Choroid plexus epithelial cell (primary cell): ENCODE measurements at regions not wholly inside any gene's neighbourhood (a gene's known extent, or its start where the extent isn't known, plus 50 kb on each side); places are given as distances from the start of the nearest gene placed in this dataset.

Experiments used
- DNase-seq: peaks from one replicate; pipeline ENCODE4 v3.0.0-alpha.2; 2010; ENCODE audit warnings: low read depth
- H3K4me3 ChIP-seq: 2 replicates; pipeline ENCODE4 v1.5.1; 2011; ENCODE audit warnings: low read depth, mild to moderate bottlenecking, control low read depth, low read length, moderate library complexity
- TF ChIP-seq, protein P1 (sequence below): conservative IDR thresholded peaks from 2 replicates; pipeline ENCODE4 v1.5.1; 2011; ENCODE audit warnings: low read depth, mild to moderate bottlenecking, control low read depth, inconsistent platforms, low read length, moderate library complexity

DNA sequence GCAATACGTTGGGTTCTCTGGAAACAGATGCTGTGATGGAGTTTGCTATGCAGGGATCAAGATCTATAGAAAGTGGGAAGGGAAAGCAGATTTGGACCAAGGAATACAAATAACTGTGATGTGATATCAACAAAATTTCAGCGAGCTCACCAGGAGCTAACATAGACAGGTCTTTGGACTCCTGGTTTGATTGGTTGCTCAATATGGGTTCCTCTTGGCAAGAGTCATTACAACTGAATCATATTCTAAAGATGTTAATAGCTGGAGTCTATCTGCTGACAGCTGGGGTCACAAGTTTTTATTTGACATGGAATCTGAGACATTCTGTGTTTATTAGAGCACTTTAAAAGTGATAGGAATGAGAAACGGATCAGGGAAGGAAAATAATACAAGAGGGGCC is 637.6 kb upstream of the GNPDA2 start:
- TF ChIP-seq, protein P1, sequence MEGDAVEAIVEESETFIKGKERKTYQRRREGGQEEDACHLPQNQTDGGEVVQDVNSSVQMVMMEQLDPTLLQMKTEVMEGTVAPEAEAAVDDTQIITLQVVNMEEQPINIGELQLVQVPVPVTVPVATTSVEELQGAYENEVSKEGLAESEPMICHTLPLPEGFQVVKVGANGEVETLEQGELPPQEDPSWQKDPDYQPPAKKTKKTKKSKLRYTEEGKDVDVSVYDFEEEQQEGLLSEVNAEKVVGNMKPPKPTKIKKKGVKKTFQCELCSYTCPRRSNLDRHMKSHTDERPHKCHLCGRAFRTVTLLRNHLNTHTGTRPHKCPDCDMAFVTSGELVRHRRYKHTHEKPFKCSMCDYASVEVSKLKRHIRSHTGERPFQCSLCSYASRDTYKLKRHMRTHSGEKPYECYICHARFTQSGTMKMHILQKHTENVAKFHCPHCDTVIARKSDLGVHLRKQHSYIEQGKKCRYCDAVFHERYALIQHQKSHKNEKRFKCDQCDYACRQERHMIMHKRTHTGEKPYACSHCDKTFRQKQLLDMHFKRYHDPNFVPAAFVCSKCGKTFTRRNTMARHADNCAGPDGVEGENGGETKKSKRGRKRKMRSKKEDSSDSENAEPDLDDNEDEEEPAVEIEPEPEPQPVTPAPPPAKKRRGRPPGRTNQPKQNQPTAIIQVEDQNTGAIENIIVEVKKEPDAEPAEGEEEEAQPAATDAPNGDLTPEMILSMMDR: no peak
- peak; percentile 21 for DNase-seq
- no peak overlapping the region for H3K4me3 ChIP-seq

DNA sequence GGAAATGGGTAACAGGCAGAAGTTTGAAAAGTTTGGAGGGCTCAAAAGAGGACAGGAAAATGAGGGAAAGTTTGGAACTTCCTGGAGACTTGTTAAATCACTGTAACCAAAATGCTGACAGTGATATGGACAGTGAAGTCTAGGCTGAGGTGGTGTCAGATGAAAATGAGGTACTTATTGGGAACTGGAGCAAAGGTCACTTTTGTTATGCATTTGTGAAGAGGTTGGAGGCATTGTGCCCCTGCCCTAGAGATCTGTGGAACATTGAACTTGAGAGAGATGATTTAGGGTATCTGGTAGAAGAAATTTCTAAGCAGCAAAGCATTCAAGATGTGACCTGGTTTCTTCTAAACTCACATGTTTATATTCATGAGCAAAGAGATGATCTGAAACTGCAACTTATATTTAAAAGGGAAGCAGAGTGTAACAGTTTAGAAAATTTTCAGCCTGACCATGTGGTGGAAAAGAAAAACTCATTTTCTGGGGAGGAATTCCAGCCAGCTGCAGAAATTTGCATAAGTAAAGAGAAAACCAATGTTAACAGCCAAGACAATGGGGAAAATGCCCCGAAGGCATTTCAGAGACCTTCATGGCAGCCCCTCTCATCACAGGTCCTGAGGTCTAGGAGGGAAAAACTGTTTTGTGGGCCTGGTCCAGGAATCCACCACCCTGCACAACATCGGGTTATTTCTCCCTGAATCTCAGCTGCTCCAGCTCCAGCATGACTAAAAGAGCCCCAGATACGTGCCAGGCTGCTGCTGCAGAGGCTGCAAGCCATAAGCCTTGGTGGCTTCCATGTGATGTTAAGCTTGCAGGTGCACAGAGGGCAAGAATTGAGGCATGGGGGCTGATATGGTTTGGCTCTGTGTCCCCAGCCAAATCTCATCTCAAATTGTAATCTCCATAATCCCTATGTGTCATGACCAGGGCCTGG is 632.5 kb upstream of the GNPDA2 start:
- TF ChIP-seq, protein P1: no peak
- H3K4me3 ChIP-seq: no peak overlapping the region
- DNase-seq: no peak

DNA sequence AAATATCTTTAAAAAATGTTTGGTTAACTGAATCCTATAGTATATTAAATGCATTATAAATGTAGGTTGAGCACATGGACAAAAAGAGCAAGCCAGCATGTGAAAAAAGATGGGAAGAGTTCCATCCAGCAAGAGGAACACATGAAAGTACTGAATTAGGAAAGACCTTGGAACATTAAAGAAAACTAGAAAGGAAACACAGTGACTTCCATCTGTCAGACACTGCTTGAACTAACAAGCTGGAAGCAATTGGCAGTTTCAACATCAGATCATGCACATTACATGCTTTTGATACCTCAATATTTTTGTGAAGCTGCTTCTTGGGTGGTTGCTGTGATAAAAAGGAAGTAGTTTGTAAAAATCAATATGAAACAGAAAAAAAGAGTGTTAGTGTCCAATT is 626.8 kb upstream of the GNPDA2 start:
- TF ChIP-seq, protein P1: no peak
- H3K4me3 ChIP-seq: no peak overlapping the region
- DNase-seq: no peak

DNA sequence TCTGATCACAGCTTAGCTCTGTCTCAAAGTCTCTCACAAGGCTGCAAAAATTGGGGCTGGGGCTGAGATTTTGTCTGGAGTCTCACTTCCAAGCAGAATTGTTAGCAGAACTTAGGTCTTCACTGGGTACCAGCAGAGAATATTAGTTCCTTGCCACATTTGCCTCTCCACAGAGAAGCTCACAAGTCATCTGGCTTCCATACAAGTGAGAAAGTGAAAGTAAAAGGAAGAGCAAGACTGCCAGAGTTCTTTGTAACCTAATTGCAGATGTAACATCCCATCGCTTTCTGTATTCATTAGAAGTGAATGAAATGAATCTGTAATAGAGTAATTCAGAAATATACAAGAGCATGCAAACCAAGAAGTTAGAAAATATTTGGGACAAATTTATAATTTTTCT is 624.1 kb upstream of the GNPDA2 start:
- no peak overlapping the region for H3K4me3 ChIP-seq
- TF ChIP-seq, protein P1: no peak
- peak; percentile 42 for DNase-seq

DNA sequence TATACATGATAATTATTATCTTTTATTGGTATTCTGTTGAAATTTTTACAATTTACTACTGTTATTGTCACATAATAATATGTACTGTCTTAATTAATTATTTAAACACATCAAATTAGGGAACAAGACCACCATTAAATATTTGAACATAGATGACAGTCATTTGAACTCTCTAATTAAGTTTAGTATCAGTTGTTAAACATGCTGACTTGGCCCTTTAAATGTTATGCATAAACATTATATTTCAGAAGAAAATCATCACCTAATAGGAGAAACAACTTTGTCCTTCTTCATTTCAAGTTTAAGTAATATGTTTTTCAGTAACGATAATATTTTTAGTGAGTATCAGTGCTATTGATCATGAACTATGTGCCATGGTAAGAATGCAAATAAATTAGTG is 623.5 kb upstream of the GNPDA2 start:
- DNase-seq: no peak
- TF ChIP-seq, protein P1: no peak
- no peak overlapping the region for H3K4me3 ChIP-seq

DNA sequence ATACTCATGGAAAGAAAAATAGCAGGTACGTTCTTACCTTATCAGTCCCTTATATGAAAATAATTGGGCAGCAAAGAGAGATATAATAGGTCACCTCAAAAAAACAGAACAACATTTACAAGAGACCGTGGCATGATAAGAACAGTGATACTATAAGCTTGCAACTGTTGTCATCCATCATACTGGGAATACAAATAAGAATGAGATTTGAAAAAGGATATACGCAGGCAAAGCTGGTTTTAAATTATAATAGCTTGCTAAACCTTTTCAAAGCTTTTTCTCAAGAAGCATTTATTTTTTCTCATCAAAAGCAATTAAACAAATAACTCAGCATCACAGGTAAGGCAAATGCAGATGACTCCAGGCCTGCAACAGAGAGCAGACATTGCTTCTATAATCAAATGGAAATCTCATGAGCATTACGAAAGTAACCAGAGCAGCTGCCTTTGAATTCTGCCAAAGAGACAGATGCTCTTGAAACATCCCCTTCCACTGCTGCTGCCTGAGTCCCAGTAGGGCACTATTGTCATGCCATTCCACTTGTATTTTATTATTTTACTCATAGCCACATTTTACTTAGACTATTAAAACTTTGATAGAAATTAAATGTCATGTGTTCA is 620.6 kb upstream of the GNPDA2 start:
- H3K4me3 ChIP-seq: no peak overlapping the region
- TF ChIP-seq, protein P1: no peak
- no peak for DNase-seq
